ENCODE measurements at regions not wholly inside any gene's neighbourhood (a gene's known extent, or its start where the extent isn't known, plus 50 kb on each side); places are given as distances from the start of the nearest gene placed in this dataset.

DNA sequence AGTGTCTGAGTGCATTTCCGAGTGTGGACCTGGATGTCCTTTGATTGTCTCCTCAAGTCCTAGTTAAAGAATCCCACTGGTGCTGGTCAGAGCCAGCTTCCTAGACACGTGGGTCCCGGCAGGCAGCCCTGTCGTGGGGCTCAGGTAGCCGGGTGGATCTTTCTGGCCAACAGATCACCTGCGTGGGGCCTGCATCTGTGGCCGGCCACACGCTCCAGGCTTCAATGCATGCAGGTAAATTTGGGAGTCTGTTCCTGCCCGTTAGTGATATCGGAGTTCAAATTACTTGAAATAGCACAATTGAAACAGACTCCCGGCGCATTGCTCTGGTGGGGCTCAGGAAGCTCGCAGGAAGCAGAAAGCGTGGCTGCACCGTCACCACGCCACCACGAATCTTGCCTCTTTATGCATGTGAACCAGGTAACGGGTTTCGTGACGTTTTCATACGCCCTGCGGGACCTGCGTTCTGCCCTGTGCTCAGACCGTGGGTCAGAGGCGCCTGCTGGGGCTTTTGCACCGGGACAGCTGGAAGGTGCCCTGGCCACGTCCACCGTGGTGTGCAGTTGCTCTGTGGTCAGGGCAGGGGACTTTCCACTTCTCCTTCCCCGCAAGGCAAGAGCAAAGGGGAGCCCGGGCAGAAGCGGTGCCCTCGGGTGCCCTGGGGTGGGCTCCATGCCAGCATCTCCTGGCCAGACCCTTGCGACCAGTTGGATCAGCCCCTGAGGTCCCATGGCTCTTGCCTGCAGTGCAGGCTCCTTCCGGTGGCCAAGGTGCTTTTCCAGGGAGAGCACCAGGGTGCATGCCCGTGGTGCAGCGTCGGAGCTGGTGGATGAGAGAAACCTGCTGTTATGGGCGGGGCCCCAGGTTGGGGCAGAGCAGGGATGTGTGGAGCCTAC, 803.5 kb downstream of the BRD1 start:
- no peaks in the 10 kb centered on the region for H4K20me1 ChIP-seq (ENCODE audit: control insufficient read depth, insufficient read depth, low read depth, low read length)
- no peaks in the 10 kb centered on the region for H3F3A ChIP-seq (ENCODE audit: control insufficient read depth, insufficient read depth)
- H3K36me3 ChIP-seq (ENCODE audit: control insufficient read depth, low read length) = no peaks in the 10 kb centered on the region
- TF ChIP-seq EZH2phosphoT487 (IDR thresholded peaks at IDR 0.05; ENCODE audit: borderline replicate concordance, low read length) (no peak), CTCF (IDR thresholded peaks at IDR 0.05; ENCODE audit: low read depth, low read length, poor library complexity, severe bottlenecking) (no peak)
- H3K4me2 ChIP-seq (ENCODE audit: low read length) = no peak overlapping the region
- H3K9me3 ChIP-seq (ENCODE audit: control insufficient read depth, insufficient read depth, low read length) = no peaks in the 10 kb centered on the region
- H3K4me1 ChIP-seq (ENCODE audit: control insufficient read depth, low read length) = no peaks in the 10 kb centered on the region
- no peaks in the 10 kb centered on the region for H3K27me3 ChIP-seq (ENCODE audit: control insufficient read depth, low read length)
- H3K4me3 ChIP-seq (ENCODE audit: low read length) = no peak overlapping the region
- no peaks in the 10 kb centered on the region for H3K9me2 ChIP-seq (replicated peaks; ENCODE audit: control insufficient read depth, low read length)
- H3K27ac ChIP-seq (ENCODE audit: low read depth, low read length) = no peak overlapping the region
- no peaks in the 10 kb centered on the region for H3K79me2 ChIP-seq (ENCODE audit: control insufficient read depth, low read length)

DNA sequence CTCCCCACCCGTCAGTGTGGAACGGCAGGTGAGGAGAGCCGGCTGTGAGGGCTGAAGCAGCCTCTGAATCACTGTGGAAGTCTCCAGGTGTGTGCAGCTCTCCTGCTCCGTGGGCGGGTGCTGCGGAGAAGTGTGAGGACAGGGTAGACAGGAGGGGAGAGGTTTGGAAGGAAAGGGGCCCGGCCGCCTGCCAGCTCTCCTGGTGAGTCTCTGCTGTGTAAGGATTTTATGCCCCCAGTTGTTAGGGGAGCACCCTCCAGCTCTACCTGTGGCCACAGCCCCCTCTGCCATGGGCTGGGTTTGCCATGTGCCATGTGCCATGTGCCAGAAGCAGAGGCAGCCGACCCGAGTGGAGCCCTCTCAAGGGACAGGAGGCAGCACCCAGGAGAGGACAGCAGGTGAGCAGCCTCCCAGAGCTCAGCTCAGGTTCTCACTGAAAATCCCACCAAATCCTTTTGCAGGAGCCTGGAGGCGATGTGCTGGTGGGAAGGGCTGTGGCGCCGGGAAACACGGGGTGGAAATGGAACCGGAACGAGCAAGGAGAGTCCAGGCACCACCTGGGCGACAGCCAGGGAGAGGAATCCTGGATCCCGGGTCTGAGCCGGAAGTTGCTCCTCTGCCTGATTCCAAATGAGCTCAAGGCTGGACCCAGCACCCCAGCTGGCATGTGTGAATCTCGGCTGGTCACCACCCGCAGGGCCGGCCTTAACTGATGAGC, 804.4 kb downstream of the BRD1 start:
- H3K27me3 ChIP-seq (ENCODE audit: control insufficient read depth, low read length) = no peaks in the 10 kb centered on the region

GRCh38 chr22:49022816-49023160, 804.9 kb downstream of the BRD1 start:
- no peak overlapping the region for H3K4me2 ChIP-seq (ENCODE audit: low read length)
- TF ChIP-seq EZH2phosphoT487 (IDR thresholded peaks at IDR 0.05; ENCODE audit: borderline replicate concordance, low read length) = no peak
- TF ChIP-seq CTCF (IDR thresholded peaks at IDR 0.05; ENCODE audit: low read depth, low read length, poor library complexity, severe bottlenecking) = no peak
- no peaks in the 10 kb centered on the region for H3K9me3 ChIP-seq (ENCODE audit: control insufficient read depth, insufficient read depth, low read length)

More for the DNA sequence above, 804.4 kb downstream of the BRD1 start:
- H3K4me3 ChIP-seq (ENCODE audit: low read length) = no peak overlapping the region
- no peaks in the 10 kb centered on the region for H3K79me2 ChIP-seq (ENCODE audit: control insufficient read depth, low read length)
- H3K9me2 ChIP-seq (replicated peaks; ENCODE audit: control insufficient read depth, low read length) = no peaks in the 10 kb centered on the region
- TF ChIP-seq EZH2phosphoT487 (IDR thresholded peaks at IDR 0.05; ENCODE audit: borderline replicate concordance, low read length) = no peak
- no peak for TF ChIP-seq CTCF (IDR thresholded peaks at IDR 0.05; ENCODE audit: low read depth, low read length, poor library complexity, severe bottlenecking)
- H3K9me3 ChIP-seq (ENCODE audit: control insufficient read depth, insufficient read depth, low read length) = no peaks in the 10 kb centered on the region
- H3K4me1 ChIP-seq (ENCODE audit: control insufficient read depth, low read length) = no peaks in the 10 kb centered on the region
- no peaks in the 10 kb centered on the region for H3F3A ChIP-seq (ENCODE audit: control insufficient read depth, insufficient read depth)
- no peaks in the 10 kb centered on the region for H3K36me3 ChIP-seq (ENCODE audit: control insufficient read depth, low read length)
- no peak overlapping the region for H3K27ac ChIP-seq (ENCODE audit: low read depth, low read length)
- H3K4me2 ChIP-seq (ENCODE audit: low read length) = no peak overlapping the region
- H4K20me1 ChIP-seq (ENCODE audit: control insufficient read depth, insufficient read depth, low read depth, low read length) = no peaks in the 10 kb centered on the region

More at GRCh38 chr22:49022816-49023160, 804.9 kb downstream of the BRD1 start:
- Histone ChIP-seq H3K4me3 (ENCODE audit: low read length) (no peak overlapping the region), H3K4me1 (ENCODE audit: control insufficient read depth, low read length) (no peaks in the 10 kb centered on the region), H3K79me2 (ENCODE audit: control insufficient read depth, low read length) (no peaks in the 10 kb centered on the region), H3F3A (ENCODE audit: control insufficient read depth, insufficient read depth) (no peaks in the 10 kb centered on the region), H3K27ac (ENCODE audit: low read depth, low read length) (no peak overlapping the region), H3K27me3 (ENCODE audit: control insufficient read depth, low read length) (no peaks in the 10 kb centered on the region), H3K36me3 (ENCODE audit: control insufficient read depth, low read length) (no peaks in the 10 kb centered on the region), H3K9me2 (replicated peaks; ENCODE audit: control insufficient read depth, low read length) (no peaks in the 10 kb centered on the region), H4K20me1 (ENCODE audit: control insufficient read depth, insufficient read depth, low read depth, low read length) (no peaks in the 10 kb centered on the region)
